ENCODE measurements at regions not wholly inside any gene's neighbourhood (a gene's known extent, or its start where the extent isn't known, plus 50 kb on each side); places are given as distances from the start of the nearest gene placed in this dataset.

GRCh38 chr5:32852976-32853375 lies 141.9 kb downstream of the NPR3 start:
- no peak for TF ChIP-seq CTCF (IDR thresholded peaks at IDR 0.05)
- TF ChIP-seq POLR2AphosphoS5 (IDR thresholded peaks at IDR 0.05): no peak
- TF ChIP-seq POLR2A (IDR thresholded peaks at IDR 0.05): no peak
- TF ChIP-seq EP300 (IDR thresholded peaks at IDR 0.05): no peak
